ENCODE measurements at regions not wholly inside any gene's neighbourhood (a gene's known extent, or its start where the extent isn't known, plus 50 kb on each side); places are given as distances from the start of the nearest gene placed in this dataset.

- POLR2A ChIA-PET: no interaction called here
- DNase-seq (ENCODE audit: unreplicated experiment): no peak
- no peaks in the 10 kb centered on the region for H3K36me3 Mint-ChIP-seq (ENCODE audit: insufficient read depth, unreplicated experiment)
- no peak overlapping the region for H3K4me3 Mint-ChIP-seq (ENCODE audit: unreplicated experiment)
- CTCF ChIA-PET: no interaction called here
- peaks cover 12% of the 10 kb centered on the region for H3K9me3 Mint-ChIP-seq (ENCODE audit: unreplicated experiment)
- TF ChIP-seq CTCF (IDR thresholded peaks at IDR 0.05; ENCODE audit: unreplicated experiment): no peak
- H3K4me1 Mint-ChIP-seq (ENCODE audit: insufficient read depth, unreplicated experiment): no peaks in the 10 kb centered on the region
- H3K27me3 Mint-ChIP-seq (ENCODE audit: insufficient read depth, unreplicated experiment): no peaks in the 10 kb centered on the region
- intact Hi-C loops (cut with micrococcal nuclease): no loop called here
- no TSS peak for BruUV-seq (replicated peaks)
- H3K27ac Mint-ChIP-seq (ENCODE audit: low read depth, unreplicated experiment): no peak overlapping the region
Observed at GRCh38 chr4:179182741-179183140, 1740.5 kb upstream of the AGA start.

GRCh38 chr4:179195887-179196286, 1753.7 kb upstream of the AGA start:
- DNase-seq (ENCODE audit: unreplicated experiment): no peak
- intact Hi-C loops (cut with micrococcal nuclease): no loop called here
- Mint-ChIP-seq H3K4me3 (ENCODE audit: unreplicated experiment) (no peak overlapping the region), H3K27me3 (ENCODE audit: insufficient read depth, unreplicated experiment) (no peaks in the 10 kb centered on the region), H3K4me1 (ENCODE audit: insufficient read depth, unreplicated experiment) (peaks cover 8% of the 10 kb centered on the region), H3K9me3 (ENCODE audit: unreplicated experiment) (no peaks in the 10 kb centered on the region), H3K36me3 (ENCODE audit: insufficient read depth, unreplicated experiment) (no peaks in the 10 kb centered on the region), H3K27ac (ENCODE audit: low read depth, unreplicated experiment) (no peak overlapping the region)
- ChIA-PET POLR2A (no interaction called here), CTCF (no interaction called here)
- no peak for TF ChIP-seq CTCF (IDR thresholded peaks at IDR 0.05; ENCODE audit: unreplicated experiment)
- no TSS peak for BruUV-seq (replicated peaks)

- POLR2A ChIA-PET: no interaction called here
- Mint-ChIP-seq H3K4me1 (ENCODE audit: insufficient read depth, unreplicated experiment) (peaks cover 8% of the 10 kb centered on the region), H3K27me3 (ENCODE audit: insufficient read depth, unreplicated experiment) (no peaks in the 10 kb centered on the region), H3K36me3 (ENCODE audit: insufficient read depth, unreplicated experiment) (no peaks in the 10 kb centered on the region), H3K4me3 (ENCODE audit: unreplicated experiment) (no peak overlapping the region), H3K27ac (ENCODE audit: low read depth, unreplicated experiment) (no peak overlapping the region), H3K9me3 (ENCODE audit: unreplicated experiment) (no peaks in the 10 kb centered on the region)
- DNase-seq (ENCODE audit: unreplicated experiment): peak; percentile 17
- intact Hi-C loops (cut with micrococcal nuclease): no loop called here
- no peak for TF ChIP-seq CTCF (IDR thresholded peaks at IDR 0.05; ENCODE audit: unreplicated experiment)
- no TSS peak for BruUV-seq (replicated peaks)
- CTCF ChIA-PET: no interaction called here
Observed at GRCh38 chr4:179196511-179196910, 1754.3 kb upstream of the AGA start.

- ChIA-PET POLR2A (interaction anchor here (0.6 kb wide), 1 partner anchor 279 kb away, joined by 3 read pairs; no protein-coding TSS in a partner anchor), CTCF (interaction anchor here (0.7 kb wide), 1 partner anchor 117 kb away, joined by 3 read pairs; no protein-coding TSS in a partner anchor)
- Mint-ChIP-seq H3K27ac (ENCODE audit: low read depth, unreplicated experiment) (no peak overlapping the region), H3K4me3 (ENCODE audit: unreplicated experiment) (no peak overlapping the region), H3K4me1 (ENCODE audit: insufficient read depth, unreplicated experiment) (peaks cover 8% of the 10 kb centered on the region), H3K27me3 (ENCODE audit: insufficient read depth, unreplicated experiment) (no peaks in the 10 kb centered on the region), H3K9me3 (ENCODE audit: unreplicated experiment) (no peaks in the 10 kb centered on the region), H3K36me3 (ENCODE audit: insufficient read depth, unreplicated experiment) (no peaks in the 10 kb centered on the region)
- intact Hi-C loops (cut with micrococcal nuclease): no loop called here
- DNase-seq (ENCODE audit: unreplicated experiment): no peak
- TF ChIP-seq CTCF (IDR thresholded peaks at IDR 0.05; ENCODE audit: unreplicated experiment): no peak
- BruUV-seq (replicated peaks): no TSS peak
Observed at GRCh38 chr4:179200681-179201080, 1758.4 kb upstream of the AGA start.
